Pancreas (tissue), 10 donors: ENCODE measurements at regions not wholly inside any gene's neighbourhood (a gene's known extent, or its start where the extent isn't known, plus 50 kb on each side); places are given as distances from the start of the nearest gene placed in this dataset.

Experiments
- ATAC-seq, 4 donors: fragments of 200-7000 bp; cut with Tn5 transposase; one replicate each; pipeline versions ENCODE4 v1.8.0 to v1.9.1; 2020; ENCODE audit warnings: mild to moderate bottlenecking in 4 of 4, moderate library complexity in 4 of 4
- DNase-seq, 6 donors: peaks; one replicate each; pipeline ENCODE4 v3.0.0-alpha.2; 2020
- FAIRE-seq: peaks from 2 replicates; lab custom pipeline; 2012; peaks lifted over from hg19 to GRCh38; lab: Jason Lieb, UNC
- H3K27ac ChIP-seq, 4 donors: fragments of 200-600 bp; sonication (generic); 1 replicate in 3 of 4; 2 replicates in 1 of 4; pipeline versions ENCODE4 v1.5.0 to v1.8.0; 2020
- H3K27me3 ChIP-seq, 4 donors: fragments of 200-600 bp; one replicate each; pipeline ENCODE4 v1.8.0; 2021
- H3K36me3 ChIP-seq, 3 donors: fragments of 200-600 bp; sonication (generic) in 1 of 3; one replicate each; pipeline versions ENCODE4 v1.5.0 to v1.8.0; 2020 to 2021
- H3K4me1 ChIP-seq, 3 donors: fragments of 200-600 bp; one replicate each; pipeline ENCODE4 v1.8.0; 2021
- H3K4me3 ChIP-seq, 4 donors: fragments of 200-600 bp; sonication (generic) in 2 of 4; one replicate each; pipeline versions ENCODE4 v1.5.0 to v1.8.0; 2020 to 2021
- H3K9me3 ChIP-seq, 4 donors: fragments of 200-600 bp; one replicate each; pipeline ENCODE4 v1.8.0; 2021
- CTCF ChIP-seq, 4 donors: fragments of 200-600 bp; sonication (generic) in 3 of 4; IDR thresholded peaks; one replicate each; pipeline versions ENCODE4 v1.5.0 to v1.8.0; 2021; ENCODE audit warnings: antibody characterized with exemption in 4 of 4
- WGBS, 2 donors: extraction: QIAGEN DNeasy Blood & Tissue Kit; methylation state at CpG; one replicate each; pipeline ENCODE4 v1.1.7; 2013; 5-methylcytosine and 5-hydroxymethylcytosine counted together
- intact Hi-C, 3 donors: fragments of 100-400 bp; cut with DNase I; formaldehyde crosslinking; loops; one replicate each; pipeline versions ENCODE4 v1.11.1 to v1.14.2; 2022
- donor health status: healthy with polysubstance abuse.
- donor health status: DM: no; HTN: no; CAD: no; lungs with moderate emphysema.
- donor health status: DM: no; HTN: no; CAD: no.
- donor health status: control.
- donor health status: control.
- donor health status: Bipolar disorder and iron deficiency.
- donor health status: DM: yes; HTN: yes; CAD: no.
- donor health status: DM: no; HTN: no; CAD: no.
- donor health status: DM: no; HTN: no; CAD: no.
- donor health status: DM: yes; HTN: yes; CAD: no.

GRCh38 chr1:117678246-117678977 lies 72.6 kb downstream of the TENT5C start:
- no peak for FAIRE-seq
- H3K27ac ChIP-seq, result peak overlapping the region in 2 of 4 donors; percentile 59 to 73

GRCh38 chr1:117679299-117679698 lies 73.5 kb downstream of the TENT5C start:
- DNase-seq, result peak in 1 of 6 donors; percentile 23

More at GRCh38 chr1:117678246-117678977, 72.6 kb downstream of the TENT5C start:
- intact Hi-C loops, result loop anchor here in 1 of 3 donors (10.0 kb wide), 1 partner anchor 144 kb away; no protein-coding TSS in a partner anchor
- no peaks in the 10 kb centered on the region for H3K36me3 ChIP-seq
- H3K27me3 ChIP-seq, result no peaks in the 10 kb centered on the region
- ATAC-seq (peak; percentile 53 to 68 (median 56)), DNase-seq (peak in 2 of 6 donors; percentile 47 to 50)
- H3K9me3 ChIP-seq, result no peaks in the 10 kb centered on the region
- H3K4me1 ChIP-seq, result peaks cover 15 to 31% (median 26%) of the 10 kb centered on the region in 3 donors
- no peak overlapping the region for H3K4me3 ChIP-seq
- WGBS, 2 donors, result 21 to 32% methylated on average over 5 of the region's 5 CpGs
- no peak for TF ChIP-seq CTCF (IDR thresholded peaks at IDR 0.05)

GRCh38 chr1:117679868-117680267 lies 74.0 kb downstream of the TENT5C start:
- no peak for ATAC-seq
- no peaks in the 10 kb centered on the region for H3K9me3 ChIP-seq
- 32 to 34% methylated on average over 4 of the region's 4 CpGs for WGBS, 2 donors
- no peaks in the 10 kb centered on the region for H3K27me3 ChIP-seq
- H3K4me1 ChIP-seq, result peaks cover 12 to 25% (median 20%) of the 10 kb centered on the region in 3 donors
- H3K36me3 ChIP-seq, result no peaks in the 10 kb centered on the region
- no peak overlapping the region for H3K4me3 ChIP-seq
- no peak for FAIRE-seq
- DNase-seq, result no peak
- intact Hi-C loops, result loop anchor here in 1 of 3 donors (10.0 kb wide), 1 partner anchor 145 kb away; no protein-coding TSS in a partner anchor
- no peak for TF ChIP-seq CTCF (IDR thresholded peaks at IDR 0.05)
- peak overlapping the region in 2 of 4 donors; percentile 59 to 73 for H3K27ac ChIP-seq

More at GRCh38 chr1:117679299-117679698, 73.5 kb downstream of the TENT5C start:
- no peak for TF ChIP-seq CTCF (IDR thresholded peaks at IDR 0.05)
- intact Hi-C loops, result loop anchor here in 1 of 3 donors (10.0 kb wide), 1 partner anchor 144 kb away; no protein-coding TSS in a partner anchor
- Histone ChIP-seq H3K4me3 (no peak overlapping the region), H3K27me3 (no peaks in the 10 kb centered on the region), H3K9me3 (no peaks in the 10 kb centered on the region), H3K36me3 (no peaks in the 10 kb centered on the region), H3K27ac (peak overlapping the region in 2 of 4 donors; percentile 59 to 73), H3K4me1 (peaks cover 15 to 31% (median 22%) of the 10 kb centered on the region in 3 donors)
- FAIRE-seq (no peak), ATAC-seq (peak; percentile 21 to 66 (median 44))
- 32 to 36% methylated on average over 3 of the region's 3 CpGs for WGBS, 2 donors

- intact Hi-C loops, result no loop called here
- Histone ChIP-seq H3K9me3 (no peaks in the 10 kb centered on the region), H3K4me1 (peaks cover 9 to 20% (median 16%) of the 10 kb centered on the region in 3 donors), H3K27me3 (no peaks in the 10 kb centered on the region), H3K4me3 (no peak overlapping the region), H3K27ac (peak overlapping the region in 1 of 4 donors; percentile 73), H3K36me3 (no peaks in the 10 kb centered on the region)
- TF ChIP-seq CTCF (IDR thresholded peaks at IDR 0.05), result no peak
- no peak for ATAC-seq
- 81 to 84% methylated on average over 9 of the region's 9 CpGs for WGBS, 2 donors
- FAIRE-seq, result no peak
- DNase-seq, result no peak
These were observed 74.6 kb downstream of the TENT5C start for GRCh38 chr1:117680316-117681002.
